ENCODE measurements at regions not wholly inside any gene's neighbourhood (a gene's known extent, or its start where the extent isn't known, plus 50 kb on each side); places are given as distances from the start of the nearest gene placed in this dataset.

- DNase-seq: no peak
Measured at GRCh38 chr2:176471949-176472348, 202.7 kb downstream of the MTX2 start.

GRCh38 chr2:176473177-176473576, 203.9 kb downstream of the MTX2 start:
- no peak for DNase-seq

- no peak for DNase-seq
Measured at GRCh38 chr2:176473851-176474250, 204.6 kb downstream of the MTX2 start.

GRCh38 chr2:176477336-176477735, 208.1 kb downstream of the MTX2 start:
- DNase-seq: no peak

- no peak for DNase-seq
Measured at GRCh38 chr2:176479961-176480360, 210.7 kb downstream of the MTX2 start.

GRCh38 chr2:176482107-176482506, 212.9 kb downstream of the MTX2 start:
- DNase-seq: no peak

- no peak for DNase-seq
Measured at GRCh38 chr2:176483476-176483875, 214.2 kb downstream of the MTX2 start.

- no peak for DNase-seq
Measured at GRCh38 chr2:176483901-176484568, 214.8 kb downstream of the MTX2 start.

- DNase-seq: no peak
Measured at GRCh38 chr2:176484838-176485237, 215.6 kb downstream of the MTX2 start.

GRCh38 chr2:176488431-176488830, 219.2 kb downstream of the MTX2 start:
- no peak for DNase-seq

GRCh38 chr2:176490061-176490861, 221.0 kb downstream of the MTX2 start:
- no peak for DNase-seq

GRCh38 chr2:176491172-176491904, 222.1 kb downstream of the MTX2 start:
- no peak for DNase-seq

GRCh38 chr2:176492583-176492982, 223.3 kb downstream of the MTX2 start:
- no peak for DNase-seq

GRCh38 chr2:176493226-176493825, 224.1 kb downstream of the MTX2 start:
- DNase-seq: no peak

GRCh38 chr2:176493909-176494308, 224.7 kb downstream of the MTX2 start:
- no peak for DNase-seq

GRCh38 chr2:176494949-176495353, 225.7 kb downstream of the MTX2 start:
- DNase-seq: no peak

GRCh38 chr2:176495826-176496225, 226.6 kb downstream of the MTX2 start:
- no peak for DNase-seq

- DNase-seq: no peak
Measured at GRCh38 chr2:176496761-176497160, 227.5 kb downstream of the MTX2 start.

- DNase-seq: no peak
Measured at GRCh38 chr2:176500901-176501300, 231.7 kb downstream of the MTX2 start.

- no peak for DNase-seq
Measured at GRCh38 chr2:176501617-176502016, 232.4 kb downstream of the MTX2 start.

GRCh38 chr2:176502619-176503018, 233.4 kb downstream of the MTX2 start:
- DNase-seq: no peak

- DNase-seq: no peak
Measured at GRCh38 chr2:176503776-176504175, 234.5 kb downstream of the MTX2 start.

GRCh38 chr2:176504440-176504839, 235.2 kb downstream of the MTX2 start:
- no peak for DNase-seq

Measured in activated CD4-positive, alpha-beta T cell treated with anti-CD3 and anti-CD28 coated beads for 4 hours (primary cell).